ENCODE measurements at regions not wholly inside any gene's neighbourhood (a gene's known extent, or its start where the extent isn't known, plus 50 kb on each side); places are given as distances from the start of the nearest gene placed in this dataset.

DNA sequence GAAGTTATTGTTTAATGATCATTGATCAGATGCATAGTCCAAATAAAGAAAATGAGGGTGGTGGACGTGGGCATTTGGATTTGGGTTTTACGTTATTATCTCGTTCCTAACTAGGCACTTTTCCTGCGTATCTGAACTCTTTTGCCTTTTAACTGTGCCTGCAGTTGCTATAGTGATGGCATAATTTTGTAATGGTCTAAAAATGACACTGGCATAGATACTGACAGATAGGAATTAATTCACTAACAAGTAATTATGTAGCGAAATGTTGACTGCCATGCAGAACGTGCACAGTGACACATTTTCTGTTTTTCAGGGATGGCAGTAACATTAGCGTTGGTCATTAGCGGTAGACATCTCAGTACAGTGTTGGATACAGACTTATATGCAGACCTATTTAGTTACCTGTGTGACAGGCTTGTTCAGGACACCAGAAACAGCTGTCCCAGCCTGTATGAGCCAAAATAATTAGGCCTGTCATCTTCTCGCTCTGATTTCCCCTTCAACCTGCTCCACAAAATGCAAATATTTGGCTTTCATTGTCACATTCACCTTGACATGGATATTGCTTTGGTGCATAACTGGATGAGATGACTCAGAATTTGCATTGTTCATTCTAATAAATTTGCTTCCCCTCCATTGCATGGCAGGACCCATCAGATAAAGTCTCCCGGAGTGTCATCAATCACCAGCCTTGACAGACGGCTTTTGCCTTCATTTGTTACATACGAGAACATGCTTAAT, 413.3 kb upstream of the IRX1 start:
- H2BK20ac ChIP-seq (ENCODE audit: low read length): no peak overlapping the region
- peaks cover 0 to 12% (median 6%) of the 10 kb centered on the region in 4 experiments; a peak in 3 of 7 replicates for H3K4me1 ChIP-seq (replicated peaks in 1 of 4; ENCODE audit: control insufficient read depth in 3 of 4, insufficient read depth in 4 of 4, low read length in 3 of 4)
- ChIA-PET POLR2A (ENCODE audit: partially characterized antibody) (no interaction called here), CTCF (ENCODE audit: partially characterized antibody) (interaction anchor here (1.5 kb wide), 1 partner anchor 12 kb away, joined by 3 read pairs; no protein-coding TSS in a partner anchor)
- no peaks in the 10 kb centered on the region for H3K23me2 ChIP-seq (ENCODE audit: low read depth, low read length)
- H2BK5ac ChIP-seq (ENCODE audit: low read depth, low read length): no peak overlapping the region
- H3K27me3 ChIP-seq (replicated peaks in 1 of 4; ENCODE audit: control insufficient read depth in 3 of 4, extremely low read depth in 1 of 4, insufficient read depth in 3 of 4, low read length in 3 of 4): no peaks in the 10 kb centered on the region
- no peak overlapping the region for H4K8ac ChIP-seq (ENCODE audit: extremely low read depth, insufficient read depth, low read length)
- H3K27ac ChIP-seq (ENCODE audit: low read depth, low read length): no peak overlapping the region
- H3K4me3 ChIP-seq (ENCODE audit: extremely low read depth in 1 of 4, insufficient read depth in 2 of 4, low read depth in 3 of 4, low read length in 4 of 4): no peak overlapping the region
- no peaks in the 10 kb centered on the region for H3K79me2 ChIP-seq (ENCODE audit: control insufficient read depth in 1 of 2, insufficient read depth in 2 of 2, low read length in 2 of 2)
- no peak overlapping the region for H3K14ac ChIP-seq (ENCODE audit: insufficient read length)
- no peak overlapping the region for H2AFZ ChIP-seq (ENCODE audit: low read length)
- no peak for DNase-seq (ENCODE audit: low read depth in 1 of 2, low spot score in 2 of 2)
- H4K5ac ChIP-seq (ENCODE audit: insufficient read length, low read depth, low read length): no peak overlapping the region
- H2BK15ac ChIP-seq (ENCODE audit: low read length): no peak overlapping the region
- H2BK120ac ChIP-seq (replicated peaks; ENCODE audit: low read depth, low read length): no peak overlapping the region
- no peak overlapping the region for H3K56ac ChIP-seq (replicated peaks; ENCODE audit: insufficient read length, low read depth, low read length)
- no peaks in the 10 kb centered on the region for H3K9me3 ChIP-seq (ENCODE audit: insufficient read depth in 2 of 2, low read depth in 1 of 2, low read length in 1 of 2)
- H4K20me1 ChIP-seq (replicated peaks in 1 of 2; ENCODE audit: control insufficient read depth in 1 of 2, insufficient read depth in 2 of 2, low read length in 2 of 2): no peaks in the 10 kb centered on the region
- no peak overlapping the region for H2BK12ac ChIP-seq (ENCODE audit: low read depth, low read length)
- H3K36me3 ChIP-seq (ENCODE audit: control insufficient read depth in 2 of 4, insufficient read depth in 4 of 4, low read length in 3 of 4): no peaks in the 10 kb centered on the region
- H3K4ac ChIP-seq (replicated peaks; ENCODE audit: insufficient read length, low read depth, low read length): no peak overlapping the region
- no peak overlapping the region for H3K18ac ChIP-seq (ENCODE audit: extremely low read depth, low read length)
- H4K91ac ChIP-seq (replicated peaks; ENCODE audit: insufficient read length, low read length): no peak overlapping the region
- 92% methylated on average over 12 of the region's 12 CpGs; no CpG with 5 or more reads in 1 of the 2 experiments for WGBS, 2 experiments (ENCODE audit: extremely low coverage in 1 of 2, insufficient coverage in 1 of 2, insufficient read length in 1 of 2, insufficient replicate concordance in 2 of 2, low coverage in 1 of 2, low lambda C conversion rate in 2 of 2, missing lambda C conversion rate in 1 of 2)
- no peak overlapping the region for H3K23ac ChIP-seq (ENCODE audit: insufficient read length)
- H2AK5ac ChIP-seq (ENCODE audit: low read depth, low read length): no peak overlapping the region
- H3K79me1 ChIP-seq (ENCODE audit: low read depth, low read length): no peaks in the 10 kb centered on the region
- no peak overlapping the region for H3K9ac ChIP-seq (replicated peaks in 1 of 4; ENCODE audit: extremely low read depth in 1 of 4, low read depth in 3 of 4, low read length in 3 of 4)
- no peak for FAIRE-seq
- no peak overlapping the region for H3K4me2 ChIP-seq (ENCODE audit: insufficient read depth in 1 of 2, low read depth in 2 of 2, low read length in 2 of 2)
- TF ChIP-seq TEAD4 (IDR thresholded peaks at IDR 0.05; ENCODE audit: low read depth, low read length) (no peak), CHD2 (IDR thresholded peaks at IDR 0.05; ENCODE audit: low read length) (no peak), CTBP2 (IDR thresholded peaks at IDR 0.05; ENCODE audit: borderline replicate concordance, insufficient read depth, insufficient read length, low read length) (no peak), RFX5 (IDR thresholded peaks at IDR 0.05; ENCODE audit: borderline replicate concordance, low read depth, low read length) (no peak), ATF2 (IDR thresholded peaks at IDR 0.05; ENCODE audit: low read length) (no peak), CREB1 (IDR thresholded peaks at IDR 0.05) (no peak), CHD1 (IDR thresholded peaks at IDR 0.05; ENCODE audit: low read depth, low read length) (no peak), SIX5 (IDR thresholded peaks at IDR 0.05; ENCODE audit: low read depth, low read length) (no peak), RXRA (IDR thresholded peaks at IDR 0.05; ENCODE audit: insufficient read depth, low read depth, low read length) (no peak), YY1 (IDR thresholded peaks at IDR 0.05; ENCODE audit: low read depth, low read length) (no peak), GABPA (IDR thresholded peaks at IDR 0.05; ENCODE audit: borderline replicate concordance, insufficient read depth, low read length) (no peak), SRF (IDR thresholded peaks at IDR 0.05; ENCODE audit: low read depth, low read length) (no peak)
